Frontal cortex (tissue), 3 donors: ENCODE measurements at regions not wholly inside any gene's neighbourhood (a gene's known extent, or its start where the extent isn't known, plus 50 kb on each side); places are given as distances from the start of the nearest gene placed in this dataset.

Experiments
- DNase-seq, 2 donors: peaks; one replicate each; pipeline ENCODE4 v3.0.0; 2012; ENCODE audit warnings: low spot score in 2 of 2
- FAIRE-seq: peaks from 2 replicates; lab custom pipeline; 2012; peaks lifted over from hg19 to GRCh38; lab: Jason Lieb, UNC
- donor health status: control.
- donor health status: control.
- donor health status: control.

GRCh38 chr6:159118924-159119323, 50.3 kb upstream of the FNDC1 start:
- no peak for DNase-seq
- no peak for FAIRE-seq

- DNase-seq (no peak), FAIRE-seq (no peak)
Observed at GRCh38 chr6:159117563-159117962, 51.6 kb upstream of the FNDC1 start.

GRCh38 chr6:159117046-159117445, 52.2 kb upstream of the FNDC1 start:
- FAIRE-seq: no peak

GRCh38 chr6:159116343-159116742, 52.9 kb upstream of the FNDC1 start:
- DNase-seq: no peak
- FAIRE-seq: no peak

More at GRCh38 chr6:159117046-159117445, 52.2 kb upstream of the FNDC1 start:
- no peak for DNase-seq

GRCh38 chr6:159114569-159114968, 54.6 kb upstream of the FNDC1 start:
- DNase-seq: no peak
- FAIRE-seq: no peak

- FAIRE-seq (no peak), DNase-seq (no peak)
Observed at GRCh38 chr6:159113223-159113622, 56.0 kb upstream of the FNDC1 start.

GRCh38 chr6:159112714-159113113, 56.5 kb upstream of the FNDC1 start:
- no peak for FAIRE-seq
- no peak for DNase-seq

GRCh38 chr6:159110748-159111147, 58.5 kb upstream of the FNDC1 start:
- FAIRE-seq (no peak), DNase-seq (no peak)

GRCh38 chr6:159110013-159110412, 59.2 kb upstream of the FNDC1 start:
- FAIRE-seq: no peak
- no peak for DNase-seq

GRCh38 chr6:159109391-159109790, 59.8 kb upstream of the FNDC1 start:
- DNase-seq: no peak
- no peak for FAIRE-seq

- no peak for DNase-seq
- FAIRE-seq: no peak
Observed at GRCh38 chr6:159108426-159108985, 60.7 kb upstream of the FNDC1 start.

GRCh38 chr6:159107451-159108260, 61.5 kb upstream of the FNDC1 start:
- DNase-seq (no peak), FAIRE-seq (no peak)

- DNase-seq (peak; percentile 49 to 60), FAIRE-seq (peak; percentile 54)
Observed at GRCh38 chr6:159106627-159107241, 61.9 kb upstream of the TAGAP start.

GRCh38 chr6:159105716-159106115, 60.9 kb upstream of the TAGAP start:
- DNase-seq: no peak

GRCh38 chr6:159104931-159105330, 60.1 kb upstream of the TAGAP start:
- no peak for DNase-seq
- no peak for FAIRE-seq

More at GRCh38 chr6:159105716-159106115, 60.9 kb upstream of the TAGAP start:
- no peak for FAIRE-seq

- DNase-seq: peak; percentile 42 to 76
- no peak for FAIRE-seq
Observed at GRCh38 chr6:159104163-159104925, 59.6 kb upstream of the TAGAP start.

GRCh38 chr6:159103396-159104162, 58.8 kb upstream of the TAGAP start:
- FAIRE-seq (no peak), DNase-seq (no peak)

- FAIRE-seq: no peak
- DNase-seq: no peak
Observed at GRCh38 chr6:159102373-159103160, 57.8 kb upstream of the TAGAP start.

GRCh38 chr6:159101656-159102055, 56.9 kb upstream of the TAGAP start:
- DNase-seq (no peak), FAIRE-seq (no peak)
